IMR-90 (cell line): ENCODE measurements at regions not wholly inside any gene's neighbourhood (a gene's known extent, or its start where the extent isn't known, plus 50 kb on each side); places are given as distances from the start of the nearest gene placed in this dataset.

ENCODE experiments used
- CEBPB ChIP-seq: IDR thresholded peaks from 2 replicates; pipeline ENCODE4 v1.6.1; 2012; ENCODE audit warnings: low read depth, low read length, improper control_type of control experiment
- CTCF ChIP-seq: conservative IDR thresholded peaks from 2 replicates; pipeline ENCODE4 v1.5.1; 2012; ENCODE audit warnings: mild to moderate bottlenecking, low read depth, low read length, improper control_type of control experiment
- ELK1 ChIP-seq: fragments of 150-350 bp; IDR thresholded peaks from 2 replicates; pipeline ENCODE4 v1.6.1; 2016; ENCODE audit warnings: low read depth, mild to moderate bottlenecking, low read length, moderate library complexity, borderline replicate concordance
- FOS ChIP-seq: fragments of 150-350 bp; IDR thresholded peaks from 2 replicates; pipeline ENCODE4 v1.6.1; 2016; ENCODE audit warnings: low read depth, low read length
- MAFK ChIP-seq: IDR thresholded peaks from 2 replicates; pipeline ENCODE4 v1.6.1; 2012; ENCODE audit warnings: low read depth, low read length, improper control_type of control experiment
- NFE2L2 ChIP-seq: fragments of 150-350 bp; IDR thresholded peaks from 2 replicates; pipeline ENCODE4 v1.6.1; 2016; ENCODE audit warnings: low read depth, mild to moderate bottlenecking, low read length
- POLR2A ChIP-seq: IDR thresholded peaks from 2 replicates; pipeline ENCODE4 v1.6.1; 2012; ENCODE audit warnings: mild to moderate bottlenecking, low read depth, low read length
- RAD21 ChIP-seq: IDR thresholded peaks from 2 replicates; pipeline ENCODE4 v1.6.1; 2012; ENCODE audit warnings: low read length, improper control_type of control experiment
- RFX5 ChIP-seq: IDR thresholded peaks from 2 replicates; pipeline ENCODE4 v1.8.0; 2012; ENCODE audit warnings: low read depth, mild to moderate bottlenecking, low read length, moderate library complexity
- USF2 ChIP-seq: fragments of 150-350 bp; IDR thresholded peaks from 2 replicates; pipeline ENCODE4 v1.6.1; 2017; ENCODE audit warnings: mild to moderate bottlenecking, antibody characterized with exemption, low read length, low read depth

GRCh38 chr9:71552480-71552879 is 215.8 kb downstream of the CEMIP2 start:
- TF ChIP-seq CTCF (no peak), POLR2A (no peak), FOS (no peak), ELK1 (no peak), CEBPB (no peak), MAFK (no peak), NFE2L2 (no peak), RFX5 (no peak), RAD21 (no peak), USF2 (no peak)
